ENCODE measurements at regions not wholly inside any gene's neighbourhood (a gene's known extent, or its start where the extent isn't known, plus 50 kb on each side); places are given as distances from the start of the nearest gene placed in this dataset.

DNA sequence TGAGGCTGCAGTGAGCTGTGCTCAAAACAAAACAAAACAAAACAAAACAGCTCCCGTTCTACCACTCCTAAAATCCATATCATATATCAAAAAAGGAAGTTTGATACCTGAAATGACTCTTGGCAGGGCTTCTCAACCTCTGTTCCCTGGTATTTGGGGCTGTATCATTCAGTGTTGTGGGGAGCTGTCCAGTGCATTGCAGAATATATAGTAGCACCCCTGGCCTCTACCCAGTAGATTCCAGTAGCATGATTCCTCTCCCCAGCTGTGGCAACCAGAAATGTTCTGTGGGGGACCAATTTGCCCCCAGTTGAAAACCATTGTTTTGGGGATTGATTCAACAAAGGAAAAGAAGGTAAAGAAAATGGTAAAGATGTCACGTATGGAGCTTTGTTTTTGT is 238.9 kb downstream of the PRL start:
- TF ChIP-seq, protein P1, sequence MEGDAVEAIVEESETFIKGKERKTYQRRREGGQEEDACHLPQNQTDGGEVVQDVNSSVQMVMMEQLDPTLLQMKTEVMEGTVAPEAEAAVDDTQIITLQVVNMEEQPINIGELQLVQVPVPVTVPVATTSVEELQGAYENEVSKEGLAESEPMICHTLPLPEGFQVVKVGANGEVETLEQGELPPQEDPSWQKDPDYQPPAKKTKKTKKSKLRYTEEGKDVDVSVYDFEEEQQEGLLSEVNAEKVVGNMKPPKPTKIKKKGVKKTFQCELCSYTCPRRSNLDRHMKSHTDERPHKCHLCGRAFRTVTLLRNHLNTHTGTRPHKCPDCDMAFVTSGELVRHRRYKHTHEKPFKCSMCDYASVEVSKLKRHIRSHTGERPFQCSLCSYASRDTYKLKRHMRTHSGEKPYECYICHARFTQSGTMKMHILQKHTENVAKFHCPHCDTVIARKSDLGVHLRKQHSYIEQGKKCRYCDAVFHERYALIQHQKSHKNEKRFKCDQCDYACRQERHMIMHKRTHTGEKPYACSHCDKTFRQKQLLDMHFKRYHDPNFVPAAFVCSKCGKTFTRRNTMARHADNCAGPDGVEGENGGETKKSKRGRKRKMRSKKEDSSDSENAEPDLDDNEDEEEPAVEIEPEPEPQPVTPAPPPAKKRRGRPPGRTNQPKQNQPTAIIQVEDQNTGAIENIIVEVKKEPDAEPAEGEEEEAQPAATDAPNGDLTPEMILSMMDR (IDR thresholded peaks at IDR 0.05; ENCODE audit: low read depth, low read length), result no peak
- Histone ChIP-seq H3K27me3 (ENCODE audit: control insufficient read depth, insufficient read depth, low read length) (no peaks in the 10 kb centered on the region), H3K4me3 (ENCODE audit: low read depth, low read length) (no peak overlapping the region), H3K9me3 (ENCODE audit: control insufficient read depth, insufficient read depth, low read length) (no peaks in the 10 kb centered on the region; the same call in 1 of the 2 replicates), H3K27ac (ENCODE audit: low read depth, low read length) (no peak overlapping the region)
- DNase-seq (ENCODE audit: low read depth, low spot score), result no peak
- ChIA-PET CTCF (no interaction called here), POLR2A (no interaction called here)

DNA sequence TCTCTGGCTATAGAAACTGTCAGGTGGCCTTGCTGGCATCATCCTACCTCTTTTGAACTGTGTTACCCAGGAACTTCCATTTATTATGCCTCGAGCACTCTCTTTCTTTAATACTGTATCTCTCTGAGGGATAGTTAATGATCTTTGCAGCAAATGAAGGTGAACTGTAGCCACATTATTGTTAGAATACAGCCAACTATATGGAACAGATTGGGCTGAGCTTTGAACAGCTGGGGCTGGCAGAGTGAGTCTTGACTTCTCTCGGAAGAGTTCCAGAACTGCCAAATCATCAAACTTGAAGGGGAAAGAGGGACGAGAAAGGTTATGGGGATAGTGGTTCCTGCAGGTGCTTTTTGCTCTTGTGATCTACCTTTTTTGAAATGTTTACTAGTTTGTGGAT is 237.7 kb downstream of the PRL start:
- CTCF ChIA-PET, result no interaction called here
- no peak for DNase-seq (ENCODE audit: low read depth, low spot score)

DNA sequence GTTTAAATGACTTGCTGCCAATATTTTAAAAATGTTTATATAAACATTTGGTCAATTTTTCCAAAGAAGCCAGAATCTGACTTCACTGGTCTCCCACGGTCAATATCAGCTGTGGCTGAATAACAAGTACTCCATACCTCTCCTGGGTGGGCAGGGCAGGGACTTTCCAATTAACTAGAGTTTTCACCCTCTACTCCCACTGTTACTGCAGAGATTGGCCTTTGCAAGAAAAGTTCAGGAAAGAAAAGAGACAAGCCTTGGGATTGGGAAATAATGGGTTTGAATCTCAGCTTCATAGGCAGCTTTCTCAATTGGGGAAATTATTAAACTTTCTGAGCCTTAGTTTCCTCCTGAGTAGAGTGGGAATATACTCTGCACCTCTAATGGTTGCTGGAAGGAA is 236.9 kb downstream of the PRL start:
- TF ChIP-seq, protein P1 (IDR thresholded peaks at IDR 0.05; ENCODE audit: low read depth, low read length), result no peak
- Histone ChIP-seq H3K27me3 (ENCODE audit: control insufficient read depth, insufficient read depth, low read length) (no peaks in the 10 kb centered on the region), H3K27ac (ENCODE audit: low read depth, low read length) (no peak overlapping the region), H3K4me3 (ENCODE audit: low read depth, low read length) (no peak overlapping the region), H3K9me3 (ENCODE audit: control insufficient read depth, insufficient read depth, low read length) (no peaks in the 10 kb centered on the region; the same call in 1 of the 2 replicates)
- CTCF ChIA-PET, result no interaction called here
- POLR2A ChIA-PET, result no interaction called here
- no peak for DNase-seq (ENCODE audit: low read depth, low spot score)

More for the DNA sequence above, 237.7 kb downstream of the PRL start:
- no peaks in the 10 kb centered on the region; the same call in 1 of the 2 replicates for H3K9me3 ChIP-seq (ENCODE audit: control insufficient read depth, insufficient read depth, low read length)
- H3K27ac ChIP-seq (ENCODE audit: low read depth, low read length), result no peak overlapping the region
- H3K27me3 ChIP-seq (ENCODE audit: control insufficient read depth, insufficient read depth, low read length), result no peaks in the 10 kb centered on the region
- TF ChIP-seq, protein P1 (IDR thresholded peaks at IDR 0.05; ENCODE audit: low read depth, low read length), result no peak
- POLR2A ChIA-PET, result no interaction called here
- no peak overlapping the region for H3K4me3 ChIP-seq (ENCODE audit: low read depth, low read length)

DNA sequence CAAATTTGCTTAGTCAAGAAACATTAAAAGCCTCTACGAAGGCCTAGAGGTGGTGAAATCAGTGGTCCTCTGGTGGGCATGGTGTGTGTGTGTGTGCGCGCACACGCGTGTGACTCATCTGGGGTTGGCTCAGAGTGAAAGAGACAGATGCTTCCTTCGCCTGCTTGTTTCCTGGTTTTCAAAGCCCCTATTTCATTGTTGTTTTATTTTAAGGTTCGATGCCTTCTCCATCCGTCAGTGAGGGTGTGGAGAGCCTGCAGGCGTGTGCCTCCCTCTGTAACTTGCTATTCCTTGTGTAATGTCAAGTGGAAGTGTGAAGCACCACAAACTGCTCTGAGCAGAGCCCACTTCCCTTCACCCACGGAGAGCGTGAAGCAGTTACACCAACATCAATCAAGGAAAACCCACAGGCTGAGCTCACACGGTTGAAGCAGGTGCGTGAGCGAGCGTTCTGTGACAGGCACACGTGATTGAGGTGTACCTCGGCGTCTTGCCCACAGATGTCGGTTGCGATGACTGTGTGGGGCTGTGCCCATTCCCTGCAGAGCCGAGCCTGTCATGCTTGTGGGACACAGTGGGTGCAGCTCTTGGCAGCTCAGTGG is 233.9 kb downstream of the PRL start:
- H3K27ac ChIP-seq (ENCODE audit: low read depth, low read length), result no peak overlapping the region
- no peaks in the 10 kb centered on the region for H3K9me3 ChIP-seq (ENCODE audit: control insufficient read depth, insufficient read depth, low read length)
- H3K27me3 ChIP-seq (ENCODE audit: control insufficient read depth, insufficient read depth, low read length), result no peaks in the 10 kb centered on the region
- DNase-seq (ENCODE audit: low read depth, low spot score), result no peak
- ChIA-PET CTCF (no interaction called here), POLR2A (no interaction called here)
- TF ChIP-seq, protein P1 (IDR thresholded peaks at IDR 0.05; ENCODE audit: low read depth, low read length), result no peak
- H3K4me3 ChIP-seq (ENCODE audit: low read depth, low read length), result no peak overlapping the region

DNA sequence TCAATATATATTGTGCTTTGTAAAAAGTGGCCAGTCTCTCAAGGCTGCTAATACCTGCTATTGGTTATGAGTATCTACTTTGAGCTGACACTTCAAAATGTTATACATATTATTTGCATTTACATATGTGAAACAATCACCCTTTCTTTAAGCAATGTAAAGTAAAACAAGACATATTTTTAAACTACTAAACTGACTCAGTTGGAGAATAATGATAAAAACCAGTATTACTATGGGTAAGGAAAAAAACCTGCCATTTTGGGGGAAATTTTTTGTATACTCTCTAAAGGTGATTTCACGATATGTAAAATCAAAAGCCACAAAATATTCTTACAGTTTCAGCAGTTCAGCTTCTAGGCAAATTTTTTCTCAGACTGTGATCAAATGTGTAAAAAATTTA is 232.3 kb downstream of the PRL start:
- Histone ChIP-seq H3K9me3 (ENCODE audit: control insufficient read depth, insufficient read depth, low read length) (no peaks in the 10 kb centered on the region), H3K27ac (ENCODE audit: low read depth, low read length) (no peak overlapping the region), H3K4me3 (ENCODE audit: low read depth, low read length) (no peak overlapping the region), H3K27me3 (ENCODE audit: control insufficient read depth, insufficient read depth, low read length) (no peaks in the 10 kb centered on the region)
- POLR2A ChIA-PET, result no interaction called here
- no peak for DNase-seq (ENCODE audit: low read depth, low spot score)
- CTCF ChIA-PET, result no interaction called here
- TF ChIP-seq, protein P1 (IDR thresholded peaks at IDR 0.05; ENCODE audit: low read depth, low read length), result no peak

Measured in AG04450 (cell line).